ENCODE measurements at regions not wholly inside any gene's neighbourhood (a gene's known extent, or its start where the extent isn't known, plus 50 kb on each side); places are given as distances from the start of the nearest gene placed in this dataset.

DNA sequence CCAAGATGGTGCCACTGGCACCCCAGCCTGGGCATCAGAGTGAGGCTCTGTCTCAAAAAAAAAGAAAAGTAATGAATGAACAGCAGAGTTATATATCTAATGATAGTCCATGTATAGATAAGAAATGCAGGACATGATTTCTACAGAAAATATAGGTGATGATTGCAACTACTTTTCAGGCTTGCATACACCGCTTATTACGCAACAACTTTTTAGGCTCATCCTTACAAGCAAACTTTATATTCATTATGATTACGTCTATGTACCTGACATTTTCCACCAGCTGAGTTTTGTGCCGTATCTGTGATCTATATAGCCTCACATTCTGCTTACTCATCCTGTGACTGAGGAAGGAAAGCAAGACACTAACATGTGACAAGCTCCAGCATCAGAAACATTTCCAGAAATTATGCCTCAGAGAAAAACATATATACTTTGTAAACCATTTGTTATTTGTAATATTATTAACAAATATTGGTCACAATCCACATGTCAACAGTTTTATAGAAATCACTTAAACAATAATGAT, 906.3 kb downstream of the ZPLD1 start:
- DNase-seq (ENCODE audit: low read depth) = no peak

DNA sequence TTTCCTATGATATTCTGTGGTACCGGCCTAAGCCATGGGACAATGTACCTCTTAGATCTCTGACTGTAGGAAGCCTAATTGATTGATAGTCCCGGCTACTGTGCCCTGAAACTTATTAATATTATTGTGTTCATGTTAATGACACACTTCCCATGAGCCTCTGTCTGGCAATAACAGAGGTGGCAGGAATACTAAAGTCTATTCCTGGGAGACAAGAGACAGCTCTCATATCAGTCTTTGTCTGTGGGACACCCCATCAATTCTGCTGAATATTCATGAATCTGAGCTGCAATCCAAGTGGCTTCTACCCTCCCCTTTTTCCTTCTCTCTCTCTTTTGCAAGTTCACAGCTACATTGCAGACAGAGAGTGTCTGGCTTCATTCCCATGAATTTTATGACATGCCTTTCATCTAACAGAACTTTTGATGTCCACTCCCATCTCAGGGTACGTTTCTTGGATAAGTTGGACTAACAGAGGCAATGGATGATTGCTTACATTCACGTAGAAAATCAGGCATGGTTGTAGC, 907.5 kb downstream of the ZPLD1 start:
- no peak for DNase-seq (ENCODE audit: low read depth)

DNA sequence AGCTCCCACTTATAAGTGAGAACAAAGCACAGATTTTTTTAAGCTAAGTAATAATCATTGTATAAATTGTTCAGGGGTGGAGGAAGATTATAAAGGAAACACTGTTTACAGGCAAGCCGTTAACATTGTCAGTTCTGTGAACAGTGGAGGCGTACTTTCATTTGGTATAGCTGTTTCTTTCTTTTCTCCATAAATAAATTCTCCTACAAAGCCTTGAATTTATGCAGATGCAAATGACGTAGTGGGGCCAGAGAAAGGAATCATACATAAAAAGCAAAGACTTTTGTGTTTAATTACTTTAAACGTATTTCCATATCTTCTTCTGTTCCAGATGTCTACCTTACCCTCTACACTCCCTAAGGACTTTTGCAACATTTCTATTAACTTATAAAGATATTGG, 914.9 kb downstream of the ZPLD1 start:
- no peak for DNase-seq (ENCODE audit: low read depth)

DNA sequence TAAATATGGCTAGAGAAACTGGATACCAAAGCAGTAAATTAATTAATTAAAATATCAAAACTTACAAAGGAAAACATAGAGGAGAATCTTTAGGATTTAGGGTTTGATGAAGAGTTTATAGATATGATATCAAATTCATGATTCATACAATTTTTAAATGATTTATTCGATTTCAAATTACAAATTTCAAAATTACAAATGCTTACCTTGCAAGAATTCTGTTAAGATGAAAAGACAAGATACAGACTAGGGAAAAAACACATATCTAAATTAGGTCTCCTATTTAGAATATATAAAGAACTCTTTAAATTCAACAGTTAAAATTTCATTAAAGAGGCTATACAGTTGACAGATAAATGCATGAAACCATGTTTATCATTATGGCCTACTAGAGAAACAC, 930.7 kb downstream of the ZPLD1 start:
- no peak for DNase-seq (ENCODE audit: low read depth)

DNA sequence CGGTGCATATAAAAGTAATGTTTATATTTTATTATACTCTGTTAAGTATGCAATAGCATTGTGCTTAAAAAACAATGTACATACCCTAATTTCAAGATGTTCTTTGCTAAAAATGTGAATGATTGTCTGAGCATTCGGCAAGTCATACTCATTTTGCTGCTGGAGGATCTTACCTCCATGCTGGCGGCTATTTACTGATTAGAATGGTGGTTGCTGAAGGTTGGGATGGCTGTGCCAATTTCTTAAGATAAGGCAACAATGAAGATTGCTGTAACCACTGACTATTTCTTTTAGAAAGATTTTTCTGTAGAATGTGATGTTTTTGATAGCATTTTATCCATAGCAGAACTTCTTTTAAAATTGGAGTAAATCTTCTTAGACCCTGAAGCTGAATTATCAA, 932.7 kb downstream of the ZPLD1 start:
- no peak for DNase-seq (ENCODE audit: low read depth)

DNA sequence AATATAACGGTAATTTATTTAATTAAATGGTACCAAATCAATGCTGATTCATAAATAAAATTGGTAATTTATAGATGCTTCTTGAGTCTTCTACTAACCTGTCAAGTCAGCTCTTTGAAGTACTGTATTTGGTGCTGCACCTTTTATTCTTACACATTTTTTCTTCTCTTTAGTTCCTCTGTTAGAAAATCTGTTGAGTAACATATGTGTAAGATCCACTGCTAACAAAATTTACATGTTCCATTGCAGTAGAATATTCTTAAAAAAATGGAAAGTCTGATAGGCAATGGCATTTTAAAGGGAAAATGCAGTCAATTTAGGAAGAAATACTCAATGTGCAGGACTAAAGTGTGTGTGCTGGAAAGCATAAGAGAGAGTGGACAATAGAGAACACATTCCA, 936.6 kb downstream of the ZPLD1 start:
- DNase-seq (ENCODE audit: low read depth) = no peak

DNA sequence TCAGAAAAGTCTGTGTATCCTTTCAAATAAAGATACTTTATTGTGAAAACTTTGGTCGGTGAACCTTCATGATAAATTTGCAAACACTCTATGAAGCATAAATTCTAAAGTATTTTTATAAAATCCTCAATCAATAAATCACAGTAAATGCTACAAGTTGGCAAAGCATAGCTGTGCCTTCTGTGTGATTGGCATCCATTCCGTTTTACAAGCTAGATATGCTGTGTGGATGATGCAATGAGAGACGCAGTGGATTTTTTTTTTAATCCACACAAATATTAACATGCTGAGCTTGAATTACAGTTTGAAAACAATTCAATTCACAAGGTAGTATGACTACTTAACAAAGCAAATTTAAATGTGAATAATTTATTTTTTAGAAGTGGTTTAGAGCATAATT, 937.2 kb downstream of the ZPLD1 start:
- no peak for DNase-seq (ENCODE audit: low read depth)

DNA sequence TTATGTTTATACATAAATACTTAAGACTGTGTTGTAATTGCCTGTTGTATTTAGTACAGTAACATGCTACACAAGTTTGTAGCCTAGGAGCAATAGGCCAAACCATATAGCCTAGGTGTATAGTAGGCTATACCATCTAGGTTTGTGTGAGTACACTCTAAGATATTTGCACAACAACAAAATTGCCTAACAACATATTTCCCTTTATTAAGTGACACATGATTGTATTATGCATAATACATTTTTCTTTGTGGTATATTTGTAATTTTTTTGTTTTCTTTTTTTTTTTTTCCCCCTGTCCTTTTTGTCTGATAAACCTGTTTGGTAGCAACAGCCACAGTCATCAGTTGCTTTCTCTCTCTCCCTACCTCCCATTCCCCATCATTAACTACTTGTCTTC, 945.6 kb downstream of the ZPLD1 start:
- no peak for DNase-seq (ENCODE audit: low read depth)

DNA sequence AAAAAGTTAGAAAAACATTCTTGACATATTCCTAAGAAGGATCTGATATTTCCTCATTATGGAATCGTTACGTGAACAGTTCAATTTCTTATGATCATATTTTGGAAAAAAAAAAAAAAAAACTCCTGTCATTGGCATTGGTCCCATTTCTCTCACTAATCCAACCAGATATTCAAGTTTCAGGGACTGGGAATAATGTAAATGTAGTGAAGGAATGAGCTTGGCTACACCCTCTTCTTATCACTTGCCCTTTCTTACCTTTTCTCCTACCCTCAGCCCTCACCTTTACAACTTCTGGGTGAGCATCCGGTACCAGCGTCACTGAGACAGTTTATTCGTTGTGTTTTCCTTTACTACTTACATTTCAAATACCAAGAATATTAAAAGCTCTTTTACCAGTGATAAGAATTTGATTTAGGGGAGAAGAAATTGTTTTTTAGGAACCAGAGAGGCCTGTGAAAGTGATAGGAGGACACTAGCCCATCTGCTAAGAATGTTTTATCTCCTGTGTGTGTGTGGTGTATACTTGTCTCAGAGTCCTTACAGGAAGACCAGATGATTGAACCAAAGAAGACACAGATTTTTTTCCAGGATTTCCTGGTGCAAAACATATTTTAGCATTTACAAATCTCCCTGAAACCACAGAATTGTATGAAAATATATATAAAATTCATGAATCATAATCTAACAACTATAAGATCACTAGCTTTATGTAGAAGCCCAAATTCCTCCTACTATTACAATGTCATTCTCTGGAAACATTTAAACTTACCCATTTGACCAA, 946.7 kb downstream of the ZPLD1 start:
- DNase-seq (ENCODE audit: low read depth) = no peak

DNA sequence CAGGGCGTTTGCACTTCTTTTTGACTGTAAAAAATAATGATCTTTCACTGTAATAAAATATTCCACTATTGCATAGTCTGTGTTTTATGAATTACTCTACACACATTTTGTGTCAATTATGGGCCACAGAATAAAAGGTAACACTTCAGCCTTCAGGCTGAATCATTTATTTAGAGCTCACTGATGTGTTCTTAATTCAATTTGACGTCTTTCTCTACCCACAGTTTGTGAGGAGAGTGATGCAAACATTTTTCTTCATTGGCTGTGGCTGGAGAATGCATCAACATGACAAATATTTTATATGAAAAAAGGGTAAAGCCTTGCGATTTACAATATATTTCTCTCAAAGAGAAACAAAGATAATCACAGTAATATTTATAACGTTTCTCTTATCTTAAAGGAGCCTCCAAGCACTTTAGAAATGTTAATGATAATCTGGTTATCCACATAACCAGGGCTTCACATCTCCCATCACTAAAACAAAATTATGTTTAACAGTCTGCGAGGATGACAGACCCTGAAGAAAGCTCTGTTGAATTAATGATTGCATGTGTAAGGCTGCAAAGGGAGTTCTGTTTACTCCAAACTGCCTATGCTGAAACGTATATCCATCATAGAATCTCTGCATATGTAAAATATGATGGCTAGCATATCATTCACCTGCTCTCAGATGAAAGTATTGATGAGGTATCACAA, 951.3 kb downstream of the ZPLD1 start:
- no peak for DNase-seq (ENCODE audit: low read depth)

DNA sequence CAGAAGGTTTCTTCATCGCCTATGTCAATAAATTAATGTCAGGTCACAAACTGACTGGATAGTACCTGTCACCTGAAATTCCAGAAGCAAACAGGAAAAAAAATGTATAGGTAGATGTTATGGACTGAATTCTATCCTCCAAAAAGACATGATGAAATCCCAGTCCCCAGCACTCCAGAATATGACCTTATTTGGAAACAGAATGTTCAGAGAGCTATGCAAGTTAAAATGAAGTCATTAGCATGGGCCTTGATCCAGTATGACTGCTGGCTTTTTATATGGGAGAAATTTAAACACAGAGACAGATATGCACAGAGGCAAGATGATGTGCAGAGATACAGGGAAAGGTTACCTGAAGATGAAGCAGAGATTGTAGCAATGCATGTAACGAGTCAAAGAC, 953.4 kb downstream of the ZPLD1 start:
- peak; percentile 46 for DNase-seq (ENCODE audit: low read depth)

DNA sequence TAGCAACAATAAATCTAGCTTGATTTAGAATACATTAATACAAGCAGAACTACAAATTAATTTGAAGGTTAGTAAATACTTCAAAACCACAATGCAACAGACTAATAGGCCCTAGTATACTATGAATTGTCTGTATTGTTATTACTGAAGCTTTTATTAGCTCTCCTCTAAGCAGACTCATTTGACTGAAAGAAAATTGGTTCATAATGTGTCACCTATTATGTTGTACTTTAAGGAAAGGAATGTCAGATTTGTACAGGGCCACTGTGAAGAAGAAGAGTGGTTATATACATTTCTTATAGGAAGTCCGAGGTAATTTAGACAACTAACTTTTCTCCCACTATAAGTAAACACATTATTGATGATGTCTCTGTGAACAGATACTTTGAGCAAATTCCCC, 954.5 kb downstream of the ZPLD1 start:
- DNase-seq (ENCODE audit: low read depth) = peak; percentile 72

DNA sequence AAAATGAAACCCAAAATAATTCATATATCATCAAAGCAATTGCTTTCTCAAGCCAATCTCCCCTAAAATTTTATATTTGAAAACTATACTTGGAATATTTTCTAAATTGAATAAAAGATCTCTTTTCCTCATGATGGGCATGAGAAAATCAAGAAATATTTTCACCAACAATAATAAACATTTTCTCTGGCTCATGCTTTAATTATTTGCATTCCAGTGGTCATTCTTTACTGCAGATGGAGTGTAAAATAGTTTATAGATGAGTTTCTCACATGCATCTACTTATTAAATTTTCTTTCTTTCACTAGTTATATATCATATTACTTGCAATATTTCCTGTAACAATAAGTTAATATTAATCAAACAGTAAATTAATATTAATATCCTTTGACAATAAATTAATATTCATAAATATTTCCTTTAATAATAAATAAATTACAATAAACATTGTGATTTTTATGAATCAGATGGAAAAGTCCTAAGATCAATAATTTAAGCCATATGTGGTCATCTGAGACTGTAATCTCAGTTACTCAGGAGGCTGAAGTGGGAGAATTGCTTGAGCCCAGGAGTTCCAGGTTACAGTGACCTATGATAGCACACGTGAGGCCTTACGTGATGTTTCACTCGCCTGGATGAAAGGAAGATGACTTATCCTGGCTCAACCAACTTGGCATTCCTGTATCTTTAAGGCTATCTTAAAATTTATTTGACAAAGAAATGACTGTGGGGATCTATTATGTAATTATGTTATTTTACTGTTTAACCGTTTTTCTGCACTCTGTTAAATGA, 958.8 kb downstream of the ZPLD1 start:
- peak; percentile 19 for DNase-seq (ENCODE audit: low read depth)

DNA sequence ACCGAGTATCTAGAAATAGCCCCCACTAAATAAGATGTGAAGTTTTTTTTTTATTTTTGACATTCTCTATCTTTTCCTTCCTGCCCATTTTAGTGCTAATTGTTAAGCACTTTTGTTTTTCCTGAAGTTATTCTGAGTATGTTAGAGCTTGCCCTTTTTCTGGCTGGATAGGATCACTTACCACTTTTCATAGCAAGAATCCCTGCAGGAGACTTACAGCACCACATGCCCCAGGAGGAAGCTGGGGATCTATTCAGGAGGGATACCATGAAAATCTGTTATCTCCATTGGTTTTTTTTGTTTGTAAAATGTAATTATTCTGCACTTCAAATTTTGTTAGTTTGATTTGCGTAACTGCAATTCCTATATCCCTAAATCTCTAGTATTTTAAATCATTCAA, 968.4 kb downstream of the ZPLD1 start:
- DNase-seq (ENCODE audit: low read depth) = no peak

DNA sequence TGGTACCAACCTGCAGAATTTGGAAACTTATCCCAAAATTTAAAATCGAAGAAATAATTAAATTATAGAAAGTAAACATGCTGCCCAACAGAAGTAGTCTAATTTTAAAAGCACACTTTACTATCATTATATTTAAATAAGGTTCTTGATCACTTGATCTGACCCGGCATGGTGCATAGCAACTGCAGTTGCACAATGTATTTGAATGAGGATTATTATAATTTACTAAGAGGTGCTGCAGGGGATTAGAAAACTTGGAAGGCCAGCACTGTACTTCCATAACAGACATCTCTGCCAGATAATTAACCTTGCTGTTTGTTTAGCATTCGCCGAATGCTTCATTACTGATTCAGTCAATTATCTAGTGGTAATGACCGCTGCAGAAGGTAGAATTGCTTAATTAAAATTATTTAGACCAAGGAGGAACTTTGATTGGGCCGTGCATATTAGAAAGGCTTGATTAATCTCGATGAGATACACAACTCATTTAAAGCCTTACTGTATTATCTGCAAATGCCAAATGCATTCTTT, 971.6 kb downstream of the ZPLD1 start:
- no peak for DNase-seq (ENCODE audit: low read depth)

DNA sequence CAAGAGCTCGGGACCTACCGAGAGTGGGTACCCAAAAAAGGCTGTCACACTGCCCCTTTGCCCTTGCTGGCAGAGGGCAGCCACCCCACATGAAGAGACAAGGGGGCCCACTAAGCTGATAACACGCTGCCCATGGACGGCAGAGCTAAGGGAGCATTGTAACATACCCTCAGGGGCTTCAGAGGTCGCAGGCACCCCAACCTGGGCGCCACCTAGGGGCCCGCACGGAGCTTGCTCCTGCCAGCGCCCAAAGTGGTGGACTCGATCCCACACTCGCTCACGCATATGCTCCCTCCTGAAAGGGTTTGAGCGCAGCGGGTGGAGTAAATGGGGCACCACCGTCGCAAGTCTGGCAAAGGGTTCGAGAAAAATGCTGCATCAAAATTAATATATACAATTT, 975.4 kb downstream of the ZPLD1 start:
- no peak for DNase-seq (ENCODE audit: low read depth)

DNA sequence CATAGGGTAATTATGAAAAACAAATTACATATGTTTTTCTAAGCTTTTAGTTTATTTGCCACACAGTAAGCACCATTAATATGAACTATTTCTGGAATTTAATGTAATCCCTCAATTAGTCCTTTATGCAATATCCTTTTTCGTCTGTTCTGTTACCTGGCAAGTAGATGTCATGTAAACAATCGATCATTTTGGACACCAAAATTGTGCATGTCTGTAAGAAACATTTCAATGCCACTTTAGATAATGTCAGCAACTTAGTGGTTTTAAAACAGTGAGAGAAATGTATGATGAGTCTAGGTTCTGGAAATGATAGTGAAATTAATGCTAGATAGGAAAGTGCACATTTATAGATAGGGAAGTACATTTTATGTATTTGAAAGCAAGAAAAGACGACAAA, 986.6 kb downstream of the ZPLD1 start:
- no peak for DNase-seq (ENCODE audit: low read depth)

DNA sequence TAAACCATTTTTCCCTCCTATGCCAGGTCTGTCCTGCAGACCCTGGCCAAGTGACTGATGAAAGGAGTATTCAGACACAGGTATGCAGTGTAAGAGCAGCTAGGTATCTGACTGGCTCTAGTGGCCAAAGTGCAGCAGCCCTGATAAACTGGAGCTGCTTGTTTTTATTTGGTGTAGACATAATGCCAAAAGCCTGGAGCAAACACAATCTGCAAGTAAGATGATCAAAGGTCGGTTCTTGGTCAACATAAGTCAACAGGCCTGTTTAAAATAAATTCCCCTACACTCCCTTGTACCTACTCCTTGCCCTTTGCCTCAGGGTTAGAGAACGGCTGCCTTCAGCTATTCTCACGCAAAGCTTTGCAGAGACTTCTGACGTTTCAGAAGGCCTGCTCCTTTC, 1003.1 kb downstream of the ZPLD1 start:
- DNase-seq (ENCODE audit: low read depth) = no peak

DNA sequence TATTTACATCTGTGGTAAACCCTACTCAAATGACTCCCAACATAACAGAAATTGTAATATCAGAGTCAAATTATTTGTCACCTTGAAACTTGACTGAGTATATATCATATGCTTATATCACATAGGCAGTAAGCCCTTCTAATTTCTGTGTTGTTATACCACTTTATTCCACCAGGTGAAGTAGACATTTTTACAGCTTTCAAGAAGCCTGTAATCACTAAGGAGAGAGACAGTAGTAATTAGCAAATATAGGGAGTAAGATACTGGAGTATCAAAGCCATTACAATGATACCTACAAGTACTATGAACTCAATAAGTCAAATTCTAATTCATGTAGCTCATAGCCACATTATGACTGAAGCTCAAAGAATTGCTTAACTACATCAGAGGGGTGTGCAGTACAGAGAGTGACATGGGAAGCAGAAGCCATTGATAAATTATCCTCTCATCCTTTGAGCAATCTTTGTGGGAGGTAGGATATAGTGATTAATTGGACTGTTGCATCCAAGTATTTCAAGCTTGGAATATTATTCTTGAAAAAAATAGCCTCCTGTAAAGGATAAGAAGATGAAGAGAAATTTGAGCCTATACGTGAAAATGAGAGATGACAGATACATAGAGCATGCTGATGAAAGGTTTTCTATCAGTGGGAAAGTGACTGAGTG, 1005.9 kb downstream of the ZPLD1 start:
- DNase-seq (ENCODE audit: low read depth) = peak; percentile 21

DNA sequence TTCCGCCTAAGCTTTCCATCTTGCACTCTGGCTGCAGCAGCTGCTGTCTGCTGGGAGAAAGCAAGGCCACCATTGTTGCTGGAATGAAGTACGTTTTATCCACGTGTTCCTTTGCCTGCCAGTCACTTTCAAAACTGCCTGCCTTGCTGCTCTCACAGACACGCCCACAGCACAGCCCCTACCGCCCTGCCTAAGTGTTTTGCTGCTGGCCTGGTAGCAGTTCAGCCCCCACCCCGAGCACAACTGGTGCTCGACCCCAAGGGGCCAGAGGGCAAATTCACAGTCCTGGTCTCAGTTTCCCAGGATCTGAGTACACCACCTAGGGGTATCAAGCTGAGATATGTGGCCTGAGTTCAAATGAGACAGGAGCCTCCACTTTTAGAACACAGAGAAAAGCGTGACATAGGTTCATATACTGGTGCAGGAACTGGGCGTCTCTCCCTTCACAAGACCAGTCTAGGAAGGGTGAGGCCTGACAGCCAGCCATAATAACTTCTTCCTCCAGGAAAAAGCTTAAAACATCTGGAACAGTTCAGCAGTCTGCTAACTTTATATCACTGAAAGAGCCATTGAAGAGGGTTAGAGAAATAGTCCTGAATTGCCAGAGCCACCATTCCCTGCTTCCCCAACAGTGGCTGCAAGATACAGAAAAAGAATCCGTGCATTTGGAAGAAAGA, 1012.3 kb downstream of the ZPLD1 start:
- no peak for DNase-seq (ENCODE audit: low read depth)

DNA sequence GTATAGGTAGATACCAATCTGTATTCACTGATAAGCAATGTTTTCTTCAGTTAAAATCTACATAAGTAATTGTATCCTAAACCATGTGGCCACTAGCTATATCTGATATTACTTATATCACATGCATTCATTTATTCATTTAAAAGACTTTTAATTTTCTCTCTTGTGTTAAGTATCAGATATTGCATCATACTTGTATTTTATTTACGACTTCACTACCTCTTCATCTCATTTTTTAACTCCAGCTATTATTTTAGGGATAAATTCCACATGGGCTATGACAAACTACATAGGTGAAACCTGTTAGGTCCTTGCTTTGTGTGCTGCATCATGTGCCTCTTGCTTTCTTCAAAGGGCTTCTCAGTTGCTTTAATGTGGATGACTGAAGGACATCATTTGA, 1018.3 kb downstream of the ZPLD1 start:
- no peak for DNase-seq (ENCODE audit: low read depth)
